T-helper 1 cell treated with Interleukin-12 subunit alpha and Interleukin-12 subunit beta and Interleukin-4 antibody, amounts not matched to agents 30 ng/mL and 1 ng/mL, for 36 hours (primary cell): ENCODE measurements at regions not wholly inside any gene's neighbourhood (a gene's known extent, or its start where the extent isn't known, plus 50 kb on each side); places are given as distances from the start of the nearest gene placed in this dataset.

Experiments
- intact Hi-C: fragments of 100-400 bp; cut with micrococcal nuclease; formaldehyde crosslinking; loops from one replicate; pipeline ENCODE4 v1.15.1; 2024

DNA sequence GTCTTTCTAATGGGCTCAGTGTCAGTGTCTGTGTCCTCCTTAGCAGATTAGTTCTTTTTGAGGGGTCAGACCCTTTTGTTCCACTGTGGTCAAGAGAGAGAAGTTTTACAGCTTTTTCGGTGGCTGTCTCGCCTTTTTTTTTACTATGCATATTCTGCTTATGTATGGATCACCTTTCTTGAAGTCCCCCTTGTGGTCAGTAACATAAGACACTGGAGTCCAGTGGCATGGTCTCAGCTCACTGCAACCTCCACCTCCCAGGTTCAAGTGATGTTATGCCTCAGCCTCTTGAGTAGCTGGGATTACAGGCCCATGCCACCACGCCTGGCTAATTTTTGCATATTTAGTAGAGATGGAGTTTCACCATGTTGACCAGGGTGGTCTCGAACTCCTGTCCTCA, 54.0 kb upstream of the PGRMC2 start:
- intact Hi-C loops, result no loop called here

DNA sequence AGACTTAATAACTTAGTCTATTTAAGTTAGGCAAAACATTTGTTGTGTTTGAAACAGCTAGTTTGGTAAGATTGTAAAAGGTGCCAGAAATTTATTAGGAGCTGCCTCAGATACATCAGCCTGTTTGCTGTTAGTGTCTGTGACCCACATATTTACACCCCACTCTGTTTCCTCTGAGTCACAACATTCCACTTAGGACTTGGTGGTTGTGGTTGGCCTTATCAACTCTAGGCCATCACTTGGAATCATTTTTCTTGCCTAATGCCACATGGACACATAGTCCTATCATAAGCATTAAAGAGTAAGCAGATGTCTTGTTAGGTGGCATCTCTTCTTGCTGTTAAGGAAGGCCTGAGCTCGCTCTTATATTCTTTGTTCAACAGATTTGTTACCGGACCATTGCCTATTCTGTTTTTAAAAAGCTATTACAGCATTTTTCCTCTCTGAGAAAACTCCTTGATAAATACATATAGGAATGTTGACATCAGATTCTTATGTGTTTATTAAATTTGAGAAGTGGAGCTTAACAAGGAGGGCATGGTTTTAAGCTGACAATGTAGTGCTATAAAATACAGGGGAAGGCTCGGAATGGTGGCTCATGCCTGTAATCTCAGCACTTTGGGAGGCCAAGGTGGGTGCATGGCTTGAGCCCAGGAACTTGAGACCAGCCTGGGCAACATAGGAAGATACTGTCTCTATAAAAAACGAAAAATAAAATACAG, 51.2 kb upstream of the PGRMC2 start:
- intact Hi-C loops, result no loop called here

DNA sequence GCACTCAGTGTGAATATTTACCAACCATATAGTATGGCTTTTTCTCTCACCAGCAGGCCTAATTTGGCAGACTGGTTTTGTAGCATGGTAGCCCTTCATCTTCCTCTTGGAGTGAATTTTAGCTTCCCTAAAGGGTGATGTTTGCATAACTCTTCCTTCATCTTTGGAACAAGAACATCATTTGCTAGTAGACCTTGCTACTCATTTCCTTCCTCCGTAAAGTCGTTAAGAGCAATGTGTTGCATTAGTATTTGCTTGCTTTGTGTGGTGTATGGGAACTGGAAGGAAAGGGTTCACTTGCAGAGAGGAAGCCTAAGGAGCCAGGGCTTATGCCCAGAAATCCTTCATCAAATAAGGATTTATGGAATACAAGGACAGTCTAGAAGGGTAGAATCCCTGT, 50.2 kb upstream of the PGRMC2 start:
- intact Hi-C loops, result no loop called here
